HepG2 (cell line): ENCODE measurements at regions not wholly inside any gene's neighbourhood (a gene's known extent, or its start where the extent isn't known, plus 50 kb on each side); places are given as distances from the start of the nearest gene placed in this dataset.

ENCODE experiments used
- ATAC-seq: fragments of 200-7000 bp; cut with Tn5 transposase; 3 replicates; pipeline ENCODE4 v1.9.1; 2020; ENCODE audit warnings: mild to moderate bottlenecking, moderate library complexity
- BruUV-seq: library from RNA; stranded (reverse); fragments of 400-500 nt; replicated peaks from 2 replicates; lab custom pipeline; 2021; lab: Mats Ljungman, UMichigan
- CTCF ChIA-PET: fragments of 300-600 bp; formaldehyde crosslinking; extraction: SDS; loops from one replicate; lab custom pipeline; 2021; ENCODE audit warnings: low total read pairs, inconsistent platforms, low intra/inter-chr PET ratio; lab: Yijun Ruan, JAX
- POLR2A ChIA-PET: fragments of 350-600 bp; sonication (Branson Sonifier 250); formaldehyde crosslinking; loops from one replicate; lab custom pipeline; 2020; ENCODE audit warnings: antibody characterized with exemption, inconsistent platforms; lab: Yijun Ruan, JAX
- DNase-seq: peaks from one replicate; pipeline ENCODE4 v3.0.0-alpha.2; 2015; ENCODE audit warnings: low spot score
- FAIRE-seq: peaks from 3 replicates; lab custom pipeline; 2011; peaks lifted over from hg19 to GRCh38; lab: Jason Lieb, UNC
- H2AFZ ChIP-seq: one replicate; pipeline ENCODE4 v1.6.1; 2011; ENCODE audit warnings: low read length, inconsistent platforms
- H3K27ac ChIP-seq: fragments of 300-600 bp; 3 replicates; pipeline ENCODE4 v1.8.0; 2011; ENCODE audit warnings: mixed run types, mild to moderate bottlenecking, mixed read lengths, low read length, inconsistent platforms; ENCODE audit not compliant: insufficient read depth; ENCODE audit errors: extremely low read length
- H3K27me3 ChIP-seq, 2 experiments: fragments of 200-600 bp in 1 of 2; 2 replicates in 1 of 2; 3 replicates in 1 of 2; pipeline versions ENCODE4 v1.6.0 to v1.8.0; 2011; ENCODE audit warnings: low read length in 2 of 2, mild to moderate bottlenecking in 2 of 2, moderate library complexity in 2 of 2, inconsistent platforms in 1 of 2; ENCODE audit not compliant: insufficient read depth in 2 of 2, control insufficient read depth in 1 of 2
- H3K36me3 ChIP-seq, 2 experiments: fragments of 200-600 bp in 1 of 2; replicated peaks in 1 of 2; 2 replicates in 1 of 2; 3 replicates in 1 of 2; pipeline versions ENCODE4 v1.5.1 to v1.8.0; 2011; ENCODE audit warnings: low read length in 2 of 2, inconsistent platforms in 1 of 2; ENCODE audit not compliant: insufficient read depth in 2 of 2, control insufficient read depth in 1 of 2
- H3K4me1 ChIP-seq: 2 replicates; pipeline ENCODE4 v1.5.1; 2012; ENCODE audit warnings: low read length, inconsistent platforms; ENCODE audit not compliant: insufficient read depth
- H3K4me2 ChIP-seq: 2 replicates; pipeline ENCODE4 v1.6.0; 2011; ENCODE audit warnings: low read depth, low read length, inconsistent platforms
- H3K4me3 ChIP-seq, 3 experiments: fragments of 200-600 bp in 1 of 3; sonication (generic), shearing (Covaris generic) in 1 of 3; replicated peaks in 1 of 3; 2 replicates each; pipeline ENCODE4 v1.5.1; 2011 to 2016; ENCODE audit warnings: low read length in 3 of 3, inconsistent platforms in 2 of 3, low read depth in 2 of 3, mild to moderate bottlenecking in 2 of 3, control low read depth in 1 of 3, mixed read lengths in 1 of 3; ENCODE audit not compliant: insufficient read depth in 1 of 3
- H3K79me2 ChIP-seq: one replicate; pipeline ENCODE4 v1.6.1; 2011; ENCODE audit warnings: low read length, inconsistent platforms; ENCODE audit not compliant: insufficient read depth
- H3K9ac ChIP-seq: 2 replicates; pipeline ENCODE4 v1.6.0; 2011; ENCODE audit warnings: mild to moderate bottlenecking, low read depth, low read length, inconsistent platforms; ENCODE audit not compliant: insufficient read depth
- H3K9me3 ChIP-seq: 2 replicates; pipeline ENCODE4 v1.5.1; 2012; ENCODE audit warnings: mild to moderate bottlenecking, low read length
- H4K20me1 ChIP-seq: 2 replicates; pipeline ENCODE4 v1.6.0; 2011; ENCODE audit warnings: inconsistent platforms, mild to moderate bottlenecking, low read length, moderate library complexity; ENCODE audit not compliant: insufficient read depth
- ARHGAP35 ChIP-seq: sonication (generic); formaldehyde crosslinking; IDR thresholded peaks from 2 replicates; pipeline ENCODE4 v1.9.0; 2022; ENCODE audit warnings: mild to moderate bottlenecking, inconsistent platforms, moderate library complexity, missing genetic modification reagents, borderline replicate concordance
- CCDC6 ChIP-seq: sonication (generic); formaldehyde crosslinking; IDR thresholded peaks from 2 replicates; pipeline ENCODE4 v1.8.1; 2022; ENCODE audit warnings: mild to moderate bottlenecking, missing genetic modification reagents, moderate library complexity
- CEBPB ChIP-seq: IDR thresholded peaks from 2 replicates; pipeline ENCODE4 v1.6.1; 2011; ENCODE audit warnings: low read depth, low read length, improper control_type of control experiment, borderline replicate concordance
- ELF1 ChIP-seq: sonication (generic); formaldehyde crosslinking; IDR thresholded peaks from 2 replicates; pipeline ENCODE4 v1.4.0; 2020; ENCODE audit warnings: missing genetic modification reagents
- FIP1L1 ChIP-seq: fragments of 200-400 bp; formaldehyde crosslinking; IDR thresholded peaks from 2 replicates; pipeline ENCODE4 v1.6.1; 2018; ENCODE audit warnings: low read depth, mild to moderate bottlenecking, low read length, moderate library complexity, borderline replicate concordance; ENCODE audit not compliant: insufficient read depth
- FLYWCH1 ChIP-seq: sonication (generic); formaldehyde crosslinking; IDR thresholded peaks from 2 replicates; pipeline ENCODE4 v1.8.1; 2023; ENCODE audit warnings: mild to moderate bottlenecking, missing genetic modification reagents
- MNT ChIP-seq: fragments of 450-650 bp; IDR thresholded peaks from 2 replicates; pipeline ENCODE4 v1.6.1; 2016
- MXD1 ChIP-seq: sonication (generic); formaldehyde crosslinking; IDR thresholded peaks from 2 replicates; pipeline ENCODE4 v1.4.0; 2020; ENCODE audit warnings: mild to moderate bottlenecking, missing genetic modification reagents
- NCOR1 ChIP-seq: fragments of 200-600 bp; sonication (generic); IDR thresholded peaks from 2 replicates; pipeline ENCODE4 v1.7.0; 2017; ENCODE audit warnings: antibody characterized with exemption, low read length, borderline replicate concordance
- ONECUT2 ChIP-seq: sonication (generic); formaldehyde crosslinking; IDR thresholded peaks from 2 replicates; pipeline ENCODE4 v1.4.0; 2020; ENCODE audit warnings: missing genetic modification reagents
- PAX8 ChIP-seq: sonication (generic); formaldehyde crosslinking; IDR thresholded peaks from 2 replicates; pipeline ENCODE4 v1.8.0; 2022; ENCODE audit warnings: mild to moderate bottlenecking, missing genetic modification reagents, borderline replicate concordance
- PLSCR1 ChIP-seq: sonication (generic); formaldehyde crosslinking; IDR thresholded peaks from 2 replicates; pipeline ENCODE4 v1.5.0; 2020; ENCODE audit warnings: missing genetic modification reagents, mild to moderate bottlenecking, borderline replicate concordance
- ZMYM3 ChIP-seq: sonication (generic); formaldehyde crosslinking; IDR thresholded peaks from 2 replicates; pipeline ENCODE4 v1.5.1; 2020; ENCODE audit warnings: mild to moderate bottlenecking, missing genetic modification reagents
- ZSCAN20 ChIP-seq: sonication (generic); formaldehyde crosslinking; IDR thresholded peaks from 2 replicates; pipeline ENCODE4 v1.4.0; 2020; ENCODE audit warnings: missing genetic modification reagents, mild to moderate bottlenecking, borderline replicate concordance
- ZSCAN21 ChIP-seq: sonication (generic); formaldehyde crosslinking; IDR thresholded peaks from 2 replicates; pipeline ENCODE4 v1.8.0; 2022; ENCODE audit warnings: mild to moderate bottlenecking, missing genetic modification reagents, moderate library complexity, borderline replicate concordance
- in situ Hi-C: cut with HindIII; loops from 2 replicates; pipeline ENCODE4 v1.10.0; 2017; ENCODE audit warnings: low pct_unique_long_range_greater_than_20kb; ENCODE audit not compliant: extremely low pct_ligation_motif_present
- intact Hi-C: fragments of 100-400 bp; cut with micrococcal nuclease; formaldehyde crosslinking; loops from one replicate; pipeline ENCODE4 v1.10.0; 2022; ENCODE audit not compliant: unreplicated experiment

GRCh38 chr4:137454767-137455166 is 77.5 kb downstream of the PCDH18 start:
- H3K79me2 ChIP-seq: no peaks in the 10 kb centered on the region
- in situ Hi-C loops: no loop called here
- CTCF ChIA-PET: no interaction called here
- no peaks in the 10 kb centered on the region for H4K20me1 ChIP-seq
- H3K27me3 ChIP-seq: no peaks in the 10 kb centered on the region
- H3K4me2 ChIP-seq: no peak overlapping the region
- H3K9me3 ChIP-seq: no peaks in the 10 kb centered on the region
- intact Hi-C loops: no loop called here
- TF ChIP-seq FLYWCH1 (CRISPR knock-in tag): no peak
- TF ChIP-seq PLSCR1 (CRISPR knock-in tag): no peak
- no peak for TF ChIP-seq PAX8 (CRISPR knock-in tag)
- TF ChIP-seq ZMYM3: no peak
- TF ChIP-seq MXD1 (CRISPR knock-in tag): no peak
- TF ChIP-seq ARHGAP35 (CRISPR knock-in tag): no peak
- no peak for TF ChIP-seq ZSCAN20 (CRISPR knock-in tag)
- no peak for TF ChIP-seq FIP1L1
- TF ChIP-seq MNT: no peak
- no peak for TF ChIP-seq ELF1 (CRISPR knock-in tag)
- TF ChIP-seq ZSCAN21: no peak
- TF ChIP-seq CCDC6 (CRISPR knock-in tag): no peak
- TF ChIP-seq NCOR1: no peak
- TF ChIP-seq ONECUT2 (CRISPR knock-in tag): no peak
- no peak for TF ChIP-seq CEBPB
- POLR2A ChIA-PET: no interaction called here
- no peak for DNase-seq
- no peak overlapping the region for H3K4me3 ChIP-seq
- no peak overlapping the region for H3K9ac ChIP-seq
- BruUV-seq: no TSS peak
- ATAC-seq: no peak
- no peak overlapping the region for H3K27ac ChIP-seq
- no peak overlapping the region for H2AFZ ChIP-seq
- FAIRE-seq: no peak
- no peaks in the 10 kb centered on the region for H3K36me3 ChIP-seq
- H3K4me1 ChIP-seq: no peaks in the 10 kb centered on the region
